GM21367 (cell line): ENCODE measurements at regions not wholly inside any gene's neighbourhood (a gene's known extent, or its start where the extent isn't known, plus 50 kb on each side); places are given as distances from the start of the nearest gene placed in this dataset.

Experiments used
- ATAC-seq: cut with Tn5 transposase; IDR thresholded peaks from one replicate; pipeline ENCODE4 v1.9.1; 2021; ENCODE audit not compliant: unreplicated experiment

DNA sequence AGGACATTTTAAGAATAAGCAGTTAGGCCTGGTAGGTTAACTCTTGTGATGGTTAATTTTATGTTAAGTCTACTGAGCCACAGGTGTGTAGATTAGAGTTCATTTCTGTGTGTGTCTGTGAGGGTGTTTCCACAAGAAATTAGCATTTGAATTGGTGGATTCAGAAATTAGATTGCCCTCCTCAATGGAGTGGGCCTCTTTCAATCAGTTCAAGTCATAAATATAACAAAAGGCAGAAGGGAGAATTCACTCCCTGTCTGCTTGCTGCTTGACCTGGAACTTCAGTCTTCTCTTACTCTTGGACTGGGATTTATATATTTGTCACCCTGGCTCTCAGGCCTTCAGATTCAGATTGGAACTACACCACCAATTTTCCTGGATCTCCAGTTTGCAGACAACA, 55.3 kb upstream of the POM121L12 start:
- no peak for ATAC-seq

- no peak for ATAC-seq
These were observed 62.3 kb upstream of the POM121L12 start for GRCh38 chr7:52973126-52973525.

DNA sequence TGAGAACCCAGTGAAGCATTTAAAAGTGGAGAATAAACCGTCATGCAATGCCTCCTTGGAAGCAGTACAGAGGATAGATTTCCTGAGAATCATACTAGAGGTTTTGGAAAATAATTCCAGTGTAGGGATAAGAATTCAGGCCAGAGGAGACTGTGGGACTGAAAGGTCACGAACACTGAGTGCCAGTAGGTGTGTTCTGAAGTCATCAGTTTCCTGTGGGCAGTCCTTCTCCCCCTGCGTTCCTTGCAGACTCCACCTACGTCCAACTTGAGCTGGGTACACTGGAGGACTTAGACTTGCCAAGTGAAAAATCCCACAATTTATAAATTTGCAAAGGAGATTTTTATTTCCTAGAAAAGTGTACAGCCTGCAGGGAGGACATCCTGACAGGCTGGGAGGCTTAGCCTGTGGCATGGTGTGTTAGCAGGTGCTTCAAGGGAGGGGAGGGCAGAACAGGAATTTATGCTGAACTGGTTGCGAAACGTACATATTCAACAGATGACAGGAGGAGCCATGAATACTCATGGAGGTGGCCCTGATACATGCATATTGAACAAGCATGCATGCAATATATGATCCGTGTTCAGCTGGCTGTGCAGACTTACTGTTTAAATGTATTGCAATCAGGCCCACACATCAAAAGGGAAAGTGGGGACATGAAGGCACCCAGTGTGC, 72.9 kb upstream of the POM121L12 start:
- ATAC-seq: no peak

DNA sequence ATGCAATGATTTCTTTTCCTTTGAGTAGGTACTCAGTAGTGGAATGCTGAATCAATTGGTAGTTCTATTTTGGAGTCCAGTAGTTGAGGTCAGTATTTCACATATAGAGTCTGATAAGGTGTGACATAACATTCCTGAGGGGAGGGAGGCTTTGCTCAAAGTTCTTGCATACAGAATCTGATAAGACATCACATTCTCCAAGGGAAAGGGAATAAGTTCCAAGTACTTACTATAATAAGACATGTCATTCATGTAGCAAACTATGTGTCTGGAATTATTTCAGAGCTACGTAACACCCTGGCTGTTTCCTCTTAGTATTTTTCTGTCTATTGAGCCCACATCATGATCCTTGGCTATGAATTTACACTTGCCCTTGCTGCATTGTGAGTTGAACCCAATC, 74.3 kb upstream of the POM121L12 start:
- ATAC-seq: no peak

- ATAC-seq: no peak
These were observed 75.4 kb upstream of the POM121L12 start for GRCh38 chr7:52959878-52960660.

- no peak for ATAC-seq
These were observed 76.1 kb upstream of the POM121L12 start for GRCh38 chr7:52959336-52959735.

DNA sequence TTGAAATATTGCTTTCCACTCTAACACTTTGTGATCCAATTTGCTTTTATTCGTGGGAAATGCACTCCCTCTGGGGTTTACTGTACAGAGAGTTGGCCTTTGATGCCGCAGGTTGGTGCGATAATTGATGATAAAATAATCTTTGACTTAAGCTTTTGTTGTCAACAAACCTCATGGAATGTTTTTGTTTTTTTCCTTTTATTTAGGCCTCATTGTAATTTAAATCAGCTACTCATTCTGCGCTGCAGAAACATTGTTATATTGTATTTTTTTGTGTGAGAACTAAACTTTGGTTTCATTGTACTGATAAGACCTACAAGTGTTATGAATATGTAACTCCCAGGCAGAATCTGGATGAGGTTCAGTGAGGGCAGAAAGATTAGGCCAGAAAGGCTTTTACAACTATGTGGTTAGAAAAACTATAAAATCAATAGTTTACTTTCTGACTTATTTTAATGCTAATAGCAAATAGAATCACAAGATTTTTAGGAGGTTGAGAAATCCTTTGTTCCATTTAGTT, 76.8 kb upstream of the POM121L12 start:
- no peak for ATAC-seq

- ATAC-seq: no peak
These were observed 79.0 kb upstream of the POM121L12 start for GRCh38 chr7:52956379-52956915.

- ATAC-seq: no peak
These were observed 79.9 kb upstream of the POM121L12 start for GRCh38 chr7:52955522-52955921.

GRCh38 chr7:52944921-52945320, 90.5 kb upstream of the POM121L12 start:
- no peak for ATAC-seq

GRCh38 chr7:52940481-52940880, 95.0 kb upstream of the POM121L12 start:
- ATAC-seq: no peak

GRCh38 chr7:52938455-52939133, 96.8 kb upstream of the POM121L12 start:
- no peak for ATAC-seq

- no peak for ATAC-seq
These were observed 98.7 kb upstream of the POM121L12 start for GRCh38 chr7:52936750-52937149.

DNA sequence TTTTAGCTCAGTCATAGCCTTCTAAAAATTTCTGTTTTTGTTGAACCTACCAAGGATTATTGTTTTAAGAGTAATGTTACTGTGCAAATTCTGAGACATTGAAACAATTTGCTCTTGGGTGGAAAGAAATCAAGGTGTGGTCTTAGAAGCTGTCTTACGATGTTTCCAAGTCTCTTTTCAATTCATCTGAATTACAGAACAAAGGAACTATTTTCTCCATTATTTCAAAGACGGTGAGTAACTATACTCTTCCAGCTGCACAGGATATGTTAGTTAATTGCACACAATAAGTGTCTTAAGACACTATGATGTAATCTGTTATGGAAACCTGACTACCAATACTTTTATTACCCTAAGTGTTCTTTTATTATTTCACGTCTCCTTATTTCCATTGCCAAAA, 106.8 kb upstream of the POM121L12 start:
- no peak for ATAC-seq

- no peak for ATAC-seq
These were observed 110.1 kb upstream of the POM121L12 start for GRCh38 chr7:52925332-52925731.

DNA sequence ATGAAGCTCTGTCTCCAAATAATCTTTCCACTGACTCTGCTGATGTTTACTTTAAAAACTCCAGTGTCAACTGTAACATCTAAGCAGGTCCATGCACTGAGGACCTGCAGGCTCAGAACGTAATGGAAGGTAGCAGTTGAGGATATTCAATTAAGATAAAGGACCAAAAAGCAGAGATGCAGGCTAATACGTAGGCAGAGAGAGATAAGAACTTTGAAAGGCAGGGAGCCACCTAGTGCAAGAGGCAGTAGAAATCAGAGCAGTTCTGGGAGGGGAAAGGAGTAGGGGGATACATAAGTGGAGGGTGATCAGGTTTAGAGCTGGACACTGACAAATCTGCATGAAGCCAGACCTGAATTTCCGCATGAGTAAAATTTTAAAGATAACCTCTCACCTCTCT, 114.5 kb upstream of the POM121L12 start:
- ATAC-seq: no peak

- ATAC-seq: no peak
These were observed 117.4 kb upstream of the POM121L12 start for GRCh38 chr7:52917982-52918578.

- ATAC-seq: no peak
These were observed 123.6 kb upstream of the POM121L12 start for GRCh38 chr7:52911795-52912194.

GRCh38 chr7:52911326-52911725, 124.1 kb upstream of the POM121L12 start:
- no peak for ATAC-seq

- ATAC-seq: no peak
These were observed 125.5 kb upstream of the POM121L12 start for GRCh38 chr7:52909935-52910334.

DNA sequence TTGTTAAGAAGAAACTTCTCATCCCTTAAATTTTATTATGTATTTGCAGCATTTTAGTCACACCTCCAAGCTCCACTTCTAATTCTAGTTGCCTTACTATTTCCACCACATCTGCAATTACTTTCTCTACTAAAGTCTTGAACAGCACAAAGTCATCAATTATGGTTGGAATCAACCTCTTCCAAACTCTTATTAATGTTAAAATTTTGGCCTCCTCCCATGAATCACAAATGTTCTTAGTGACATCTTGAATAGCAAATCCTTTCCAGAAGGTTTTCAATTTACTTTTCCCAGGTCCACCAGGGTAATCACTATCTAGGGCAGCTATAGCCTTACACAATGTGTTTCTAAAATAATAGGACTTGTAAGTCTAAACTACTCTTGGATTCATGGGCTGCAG, 126.3 kb upstream of the POM121L12 start:
- ATAC-seq: no peak
